ENCODE measurements at regions not wholly inside any gene's neighbourhood (a gene's known extent, or its start where the extent isn't known, plus 50 kb on each side); places are given as distances from the start of the nearest gene placed in this dataset.

DNA sequence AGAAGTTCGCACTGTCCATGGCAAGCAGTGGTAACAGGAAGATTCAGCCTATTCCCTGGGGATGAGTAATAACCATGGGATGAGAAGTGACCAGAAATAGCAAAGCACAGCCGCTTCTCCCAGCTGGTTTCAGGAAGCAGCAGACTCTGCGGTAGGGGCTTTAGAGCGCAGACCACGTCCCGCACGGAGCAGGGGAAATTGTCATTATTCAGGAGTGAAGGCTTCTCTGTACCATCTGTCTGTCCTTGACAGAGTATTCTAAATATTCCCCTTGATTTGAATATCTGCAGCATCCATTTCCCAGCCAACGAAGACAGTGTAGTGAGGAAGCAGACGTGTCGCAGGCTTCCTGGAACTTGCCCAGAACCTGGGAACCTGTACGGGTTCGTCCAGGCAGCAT, 159.6 kb downstream of the NXNL2 start:
- peak in 1 of 5 donors; percentile 61 for DNase-seq
- intact Hi-C loops (cut with DNase I): no loop called here
- Histone ChIP-seq H3K4me3 (ENCODE audit: low read length in 3 of 3) (no peak overlapping the region), H3K36me3 (ENCODE audit: control insufficient read depth in 2 of 3, insufficient read depth in 3 of 3, low read length in 3 of 3) (no peaks in the 10 kb centered on the region), H3K27ac (ENCODE audit: low read depth in 2 of 2, low read length in 2 of 2) (peak overlapping the region in 1 of 2 donors; percentile 24), H3K27me3 (ENCODE audit: control insufficient read depth, insufficient read depth, low read length) (no peaks in the 10 kb centered on the region), H3K4me1 (ENCODE audit: control insufficient read depth in 2 of 3, insufficient read depth in 2 of 3, low read depth in 1 of 3, low read length in 3 of 3) (peaks cover 0 to 3% (median 0%) of the 10 kb centered on the region in 3 donors), H3K9ac (ENCODE audit: low read length in 3 of 3) (no peak overlapping the region), H3K9me3 (ENCODE audit: control insufficient read depth in 2 of 3, insufficient read depth in 1 of 3, low read length in 3 of 3) (no peaks in the 10 kb centered on the region)
- TF ChIP-seq CTCF (IDR thresholded peaks at IDR 0.05; ENCODE audit: borderline replicate concordance, extremely low read depth, insufficient read depth): no peak
- no peak for FAIRE-seq

DNA sequence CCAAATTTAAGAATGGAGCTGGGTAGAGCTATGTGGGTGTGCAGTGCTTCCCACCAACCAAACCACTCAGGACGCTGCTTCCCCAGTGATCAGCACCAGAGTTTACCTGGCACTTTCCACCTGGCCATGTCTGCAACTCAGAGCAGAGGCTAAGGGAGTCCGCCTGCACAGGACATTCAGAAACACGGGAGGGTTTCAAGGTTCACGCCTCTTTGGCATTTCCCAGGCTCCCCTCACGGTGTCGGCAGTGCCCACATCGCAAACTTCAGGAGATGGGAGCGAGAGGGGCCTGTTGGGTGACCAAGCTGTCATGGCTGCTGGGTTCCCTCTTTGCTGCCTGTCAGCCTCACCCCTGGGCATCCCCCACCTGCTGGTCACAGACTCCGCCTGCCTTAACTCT, 161.5 kb downstream of the NXNL2 start:
- DNase-seq (no peak), FAIRE-seq (no peak)
- no peaks in the 10 kb centered on the region for H3K36me3 ChIP-seq (ENCODE audit: control insufficient read depth in 2 of 3, insufficient read depth in 3 of 3, low read length in 3 of 3)
- intact Hi-C loops (cut with DNase I): no loop called here
- TF ChIP-seq CTCF (IDR thresholded peaks at IDR 0.05; ENCODE audit: borderline replicate concordance, extremely low read depth, insufficient read depth): no peak
- no peak overlapping the region for H3K9ac ChIP-seq (ENCODE audit: low read length in 3 of 3)
- H3K4me3 ChIP-seq (ENCODE audit: low read length in 3 of 3): no peak overlapping the region
- H3K4me1 ChIP-seq (ENCODE audit: control insufficient read depth in 2 of 3, insufficient read depth in 2 of 3, low read depth in 1 of 3, low read length in 3 of 3): peaks cover 0 to 3% (median 0%) of the 10 kb centered on the region in 3 donors
- no peaks in the 10 kb centered on the region for H3K27me3 ChIP-seq (ENCODE audit: control insufficient read depth, insufficient read depth, low read length)
- H3K9me3 ChIP-seq (ENCODE audit: control insufficient read depth in 2 of 3, insufficient read depth in 1 of 3, low read length in 3 of 3): peaks cover 0 to 3% (median 0%) of the 10 kb centered on the region in 3 donors
- H3K27ac ChIP-seq (ENCODE audit: low read depth in 2 of 2, low read length in 2 of 2): no peak overlapping the region

- Histone ChIP-seq H3K4me1 (ENCODE audit: control insufficient read depth in 2 of 3, insufficient read depth in 2 of 3, low read depth in 1 of 3, low read length in 3 of 3) (peaks cover 0 to 3% (median 0%) of the 10 kb centered on the region in 3 donors), H3K27me3 (ENCODE audit: control insufficient read depth, insufficient read depth, low read length) (no peaks in the 10 kb centered on the region), H3K27ac (ENCODE audit: low read depth in 2 of 2, low read length in 2 of 2) (no peak overlapping the region), H3K9me3 (ENCODE audit: control insufficient read depth in 2 of 3, insufficient read depth in 1 of 3, low read length in 3 of 3) (peaks cover 0 to 3% (median 0%) of the 10 kb centered on the region in 3 donors), H3K4me3 (ENCODE audit: low read length in 3 of 3) (no peak overlapping the region), H3K36me3 (ENCODE audit: control insufficient read depth in 2 of 3, insufficient read depth in 3 of 3, low read length in 3 of 3) (no peaks in the 10 kb centered on the region), H3K9ac (ENCODE audit: low read length in 3 of 3) (no peak overlapping the region)
- intact Hi-C loops (cut with DNase I): no loop called here
- peak in 2 of 5 donors; percentile 84 to 90 for DNase-seq
- no peak for TF ChIP-seq CTCF (IDR thresholded peaks at IDR 0.05; ENCODE audit: borderline replicate concordance, extremely low read depth, insufficient read depth)
- FAIRE-seq: no peak
Measured at GRCh38 chr9:88697764-88698432, 162.9 kb downstream of the NXNL2 start.
